Panc1 (cell line): ENCODE measurements at regions not wholly inside any gene's neighbourhood (a gene's known extent, or its start where the extent isn't known, plus 50 kb on each side); places are given as distances from the start of the nearest gene placed in this dataset.

Experiments
- ATAC-seq: fragments of 200-7000 bp; cut with Tn5 transposase; 2 replicates; pipeline ENCODE4 v1.9.1; 2020; ENCODE audit warnings: mild to moderate bottlenecking, moderate library complexity
- BruUV-seq: library from RNA; stranded (reverse); fragments of 400-500 nt; replicated peaks from 2 replicates; lab custom pipeline; 2021; lab: Mats Ljungman, UMichigan
- CTCF ChIA-PET: fragments of 300-600 bp; sonication (Branson Sonifier 250); formaldehyde crosslinking; loops from one replicate; lab custom pipeline; 2022; ENCODE audit warnings: antibody characterized with exemption; lab: Charles Lee
- POLR2A ChIA-PET: fragments of 300-600 bp; sonication (Branson Sonifier 250); formaldehyde crosslinking; loops from one replicate; lab custom pipeline; 2022; ENCODE audit warnings: antibody characterized with exemption; lab: Charles Lee
- DNase-seq: peaks from one replicate; pipeline ENCODE4 v3.0.0-alpha.2; 2010; ENCODE audit warnings: low read depth, low spot score
- H3K27ac ChIP-seq: 2 replicates; pipeline ENCODE4 v1.5.1; 2011; ENCODE audit warnings: mild to moderate bottlenecking, low read length, inconsistent platforms
- H3K27me3 ChIP-seq: fragments of 200-500 bp; sonication (Bioruptor generic); 2 replicates; pipeline ENCODE4 v1.6.0; 2014; ENCODE audit warnings: low read length, inconsistent platforms; ENCODE audit not compliant: control insufficient read depth, insufficient read depth
- H3K36me3 ChIP-seq: fragments of 200-500 bp; sonication (Bioruptor generic); 2 replicates; pipeline ENCODE4 v1.5.1; 2014; ENCODE audit warnings: inconsistent platforms, mild to moderate bottlenecking, low read length, moderate library complexity; ENCODE audit not compliant: control insufficient read depth, insufficient read depth
- H3K4me1 ChIP-seq: 2 replicates; pipeline ENCODE4 v1.5.1; 2011; ENCODE audit warnings: inconsistent platforms, mild to moderate bottlenecking, low read length, moderate library complexity; ENCODE audit not compliant: control insufficient read depth, insufficient read depth
- H3K4me3 ChIP-seq, 2 experiments: 2 replicates each; pipeline ENCODE4 v1.5.1; 2011 to 2012; ENCODE audit warnings: low read depth in 2 of 2, low read length in 2 of 2, mild to moderate bottlenecking in 2 of 2, inconsistent platforms in 1 of 2, moderate library complexity in 1 of 2
- H3K9me3 ChIP-seq: fragments of 200-500 bp; sonication (Bioruptor generic); 2 replicates; pipeline ENCODE4 v1.5.1; 2014; ENCODE audit warnings: low read depth, mild to moderate bottlenecking, inconsistent platforms, low read length, moderate library complexity; ENCODE audit not compliant: control insufficient read depth, insufficient read depth
- POLR2AphosphoS5 ChIP-seq: IDR thresholded peaks from 2 replicates; pipeline ENCODE4 v1.6.1; 2012; ENCODE audit warnings: mild to moderate bottlenecking, low read depth, low read length, moderate library complexity
- SIN3A ChIP-seq: IDR thresholded peaks from 2 replicates; pipeline ENCODE4 v1.6.1; 2012; ENCODE audit warnings: low read depth, mild to moderate bottlenecking, low read length, moderate library complexity, borderline replicate concordance; ENCODE audit not compliant: insufficient read depth
- TCF7L2 ChIP-seq: IDR thresholded peaks from 2 replicates; pipeline ENCODE4 v1.6.1; 2011; ENCODE audit warnings: mild to moderate bottlenecking, low read depth, low read length, inconsistent platforms
- in situ Hi-C: cut with HindIII; loops from 2 replicates; pipeline ENCODE4 v1.10.0; 2016; ENCODE audit warnings: low sequenced_read_pairs, low pct_unique_long_range_greater_than_20kb
- intact Hi-C: fragments of 100-400 bp; cut with micrococcal nuclease; formaldehyde crosslinking; loops from one replicate; pipeline ENCODE4 v1.10.0; 2022; ENCODE audit not compliant: unreplicated experiment
- TF ChIP-seq, protein P1 (sequence below): fragments of 450-650 bp; IDR thresholded peaks from 2 replicates; pipeline ENCODE4 v1.5.1; 2017; ENCODE audit warnings: mild to moderate bottlenecking
- TF ChIP-seq, protein P2 (sequence below), 2 experiments: IDR thresholded peaks; 2 replicates each; pipeline ENCODE4 v1.6.1; 2011 to 2012; ENCODE audit warnings: low read depth in 2 of 2, control low read depth in 1 of 2, low read length in 1 of 2, mild to moderate bottlenecking in 1 of 2, moderate library complexity in 1 of 2; ENCODE audit not compliant: insufficient read depth in 1 of 2

DNA sequence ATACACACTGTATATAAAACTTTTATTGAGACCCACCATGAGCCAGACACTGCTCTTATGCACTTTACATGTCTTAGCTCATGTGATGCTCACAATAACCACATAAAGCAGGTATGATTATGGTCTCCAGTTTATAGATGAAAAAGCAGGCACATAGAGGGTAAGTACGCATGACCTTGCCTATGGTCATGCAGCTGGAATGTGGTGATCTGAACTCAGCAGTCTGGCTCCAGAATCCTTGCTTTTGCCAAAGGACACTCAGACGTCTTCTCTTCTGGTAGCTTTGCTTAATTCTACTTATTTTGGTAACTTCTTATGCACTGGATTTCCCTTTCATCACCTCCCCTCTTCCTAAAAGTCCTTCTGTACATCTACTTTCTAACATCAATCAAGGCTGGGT, 103.3 kb upstream of the CRY1 start:
- BruUV-seq: no TSS peak
- no peak for ATAC-seq
- ChIA-PET CTCF (interaction anchor here (0.6 kb wide), 1 partner anchor 122 kb away, joined by 4 read pairs; no protein-coding TSS in a partner anchor), POLR2A (no interaction called here)
- no peaks in the 10 kb centered on the region for H3K4me1 ChIP-seq
- no peak overlapping the region for H3K27ac ChIP-seq
- H3K4me3 ChIP-seq: no peak overlapping the region
- in situ Hi-C loops (no loop called here), intact Hi-C loops (no loop called here)
- no peaks in the 10 kb centered on the region for H3K9me3 ChIP-seq
- DNase-seq: no peak
- no peaks in the 10 kb centered on the region for H3K36me3 ChIP-seq
- no peaks in the 10 kb centered on the region for H3K27me3 ChIP-seq
- no peak for TF ChIP-seq TCF7L2
- no peak for TF ChIP-seq POLR2AphosphoS5
- TF ChIP-seq, protein P1, sequence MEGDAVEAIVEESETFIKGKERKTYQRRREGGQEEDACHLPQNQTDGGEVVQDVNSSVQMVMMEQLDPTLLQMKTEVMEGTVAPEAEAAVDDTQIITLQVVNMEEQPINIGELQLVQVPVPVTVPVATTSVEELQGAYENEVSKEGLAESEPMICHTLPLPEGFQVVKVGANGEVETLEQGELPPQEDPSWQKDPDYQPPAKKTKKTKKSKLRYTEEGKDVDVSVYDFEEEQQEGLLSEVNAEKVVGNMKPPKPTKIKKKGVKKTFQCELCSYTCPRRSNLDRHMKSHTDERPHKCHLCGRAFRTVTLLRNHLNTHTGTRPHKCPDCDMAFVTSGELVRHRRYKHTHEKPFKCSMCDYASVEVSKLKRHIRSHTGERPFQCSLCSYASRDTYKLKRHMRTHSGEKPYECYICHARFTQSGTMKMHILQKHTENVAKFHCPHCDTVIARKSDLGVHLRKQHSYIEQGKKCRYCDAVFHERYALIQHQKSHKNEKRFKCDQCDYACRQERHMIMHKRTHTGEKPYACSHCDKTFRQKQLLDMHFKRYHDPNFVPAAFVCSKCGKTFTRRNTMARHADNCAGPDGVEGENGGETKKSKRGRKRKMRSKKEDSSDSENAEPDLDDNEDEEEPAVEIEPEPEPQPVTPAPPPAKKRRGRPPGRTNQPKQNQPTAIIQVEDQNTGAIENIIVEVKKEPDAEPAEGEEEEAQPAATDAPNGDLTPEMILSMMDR: no peak
- no peak for TF ChIP-seq SIN3A
- TF ChIP-seq, protein P2, sequence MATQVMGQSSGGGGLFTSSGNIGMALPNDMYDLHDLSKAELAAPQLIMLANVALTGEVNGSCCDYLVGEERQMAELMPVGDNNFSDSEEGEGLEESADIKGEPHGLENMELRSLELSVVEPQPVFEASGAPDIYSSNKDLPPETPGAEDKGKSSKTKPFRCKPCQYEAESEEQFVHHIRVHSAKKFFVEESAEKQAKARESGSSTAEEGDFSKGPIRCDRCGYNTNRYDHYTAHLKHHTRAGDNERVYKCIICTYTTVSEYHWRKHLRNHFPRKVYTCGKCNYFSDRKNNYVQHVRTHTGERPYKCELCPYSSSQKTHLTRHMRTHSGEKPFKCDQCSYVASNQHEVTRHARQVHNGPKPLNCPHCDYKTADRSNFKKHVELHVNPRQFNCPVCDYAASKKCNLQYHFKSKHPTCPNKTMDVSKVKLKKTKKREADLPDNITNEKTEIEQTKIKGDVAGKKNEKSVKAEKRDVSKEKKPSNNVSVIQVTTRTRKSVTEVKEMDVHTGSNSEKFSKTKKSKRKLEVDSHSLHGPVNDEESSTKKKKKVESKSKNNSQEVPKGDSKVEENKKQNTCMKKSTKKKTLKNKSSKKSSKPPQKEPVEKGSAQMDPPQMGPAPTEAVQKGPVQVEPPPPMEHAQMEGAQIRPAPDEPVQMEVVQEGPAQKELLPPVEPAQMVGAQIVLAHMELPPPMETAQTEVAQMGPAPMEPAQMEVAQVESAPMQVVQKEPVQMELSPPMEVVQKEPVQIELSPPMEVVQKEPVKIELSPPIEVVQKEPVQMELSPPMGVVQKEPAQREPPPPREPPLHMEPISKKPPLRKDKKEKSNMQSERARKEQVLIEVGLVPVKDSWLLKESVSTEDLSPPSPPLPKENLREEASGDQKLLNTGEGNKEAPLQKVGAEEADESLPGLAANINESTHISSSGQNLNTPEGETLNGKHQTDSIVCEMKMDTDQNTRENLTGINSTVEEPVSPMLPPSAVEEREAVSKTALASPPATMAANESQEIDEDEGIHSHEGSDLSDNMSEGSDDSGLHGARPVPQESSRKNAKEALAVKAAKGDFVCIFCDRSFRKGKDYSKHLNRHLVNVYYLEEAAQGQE (IDR thresholded peaks at IDR 0.05; ENCODE audit: insufficient read depth in 1 of 2, low read depth in 2 of 2, low read length in 1 of 2): no peak

DNA sequence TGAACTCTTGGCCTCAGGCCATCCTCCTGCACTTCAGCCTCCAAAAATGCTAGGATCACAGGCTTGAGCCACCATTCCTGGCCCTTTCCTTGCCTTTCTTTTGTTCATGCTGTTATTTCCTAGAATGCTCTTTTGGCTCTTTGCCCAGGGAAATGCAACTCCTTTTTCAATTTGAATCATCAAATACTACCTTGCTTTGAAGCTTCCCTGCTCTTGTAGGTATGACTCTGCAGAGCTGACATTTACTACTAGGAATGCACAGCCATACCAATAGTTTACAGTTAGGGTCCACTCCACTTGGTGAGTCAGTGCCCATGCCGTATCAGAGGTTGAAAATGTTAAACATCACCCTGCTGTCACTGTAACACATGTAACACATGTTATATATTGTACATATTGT, 107.0 kb upstream of the CRY1 start:
- Histone ChIP-seq H3K4me3 (no peak overlapping the region), H3K36me3 (no peaks in the 10 kb centered on the region), H3K4me1 (no peaks in the 10 kb centered on the region), H3K27ac (no peak overlapping the region), H3K9me3 (no peaks in the 10 kb centered on the region), H3K27me3 (no peaks in the 10 kb centered on the region)
- POLR2A ChIA-PET: no interaction called here
- ATAC-seq: no peak
- DNase-seq: no peak
- BruUV-seq: no TSS peak
- CTCF ChIA-PET: interaction anchor here (0.9 kb wide), 1 partner anchor 780 kb away, joined by 4 read pairs; no protein-coding TSS in a partner anchor
- TF ChIP-seq SIN3A (no peak), TCF7L2 (no peak), POLR2AphosphoS5 (no peak)
- TF ChIP-seq, protein P2 (IDR thresholded peaks at IDR 0.05; ENCODE audit: insufficient read depth in 1 of 2, low read depth in 2 of 2, low read length in 1 of 2): no peak
- TF ChIP-seq, protein P1: no peak
- in situ Hi-C loops (no loop called here), intact Hi-C loops (no loop called here)
